Ishikawa (cell line): ENCODE measurements at regions not wholly inside any gene's neighbourhood (a gene's known extent, or its start where the extent isn't known, plus 50 kb on each side); places are given as distances from the start of the nearest gene placed in this dataset.

Source experiments
- EGR1 ChIP-seq: IDR thresholded peaks from 2 replicates; pipeline ENCODE4 v1.6.1; 2012
- EP300 ChIP-seq: IDR thresholded peaks from 2 replicates; pipeline ENCODE4 v1.6.1; 2012; ENCODE audit warnings: borderline replicate concordance
- RAD21 ChIP-seq: IDR thresholded peaks from 2 replicates; pipeline ENCODE4 v1.6.1; 2012; ENCODE audit warnings: low read depth
- REST ChIP-seq: IDR thresholded peaks from 2 replicates; pipeline ENCODE4 v1.6.1; 2012; ENCODE audit warnings: low read depth, mild to moderate bottlenecking
- TAF1 ChIP-seq: IDR thresholded peaks from 2 replicates; pipeline ENCODE4 v1.6.1; 2012; ENCODE audit warnings: low read depth, mild to moderate bottlenecking
- USF1 ChIP-seq: IDR thresholded peaks from 2 replicates; pipeline ENCODE4 v1.6.1; 2012

GRCh38 chrX:130545796-130546195, 144.0 kb downstream of the RBMX2 start:
- TF ChIP-seq RAD21 (no peak), EGR1 (no peak), REST (no peak), EP300 (no peak), USF1 (no peak), TAF1 (no peak)
